Erythroblast (primary cell): ENCODE measurements at regions not wholly inside any gene's neighbourhood (a gene's known extent, or its start where the extent isn't known, plus 50 kb on each side); places are given as distances from the start of the nearest gene placed in this dataset.

Experiments
- GATA1 ChIP-seq: IDR thresholded peaks from 2 replicates; pipeline ENCODE4 v1.6.1; 2011; ENCODE audit warnings: low read depth, mild to moderate bottlenecking, control low read depth, low read length, moderate library complexity
- POLR2A ChIP-seq: IDR thresholded peaks from 2 replicates; pipeline ENCODE4 v1.6.1; 2011; ENCODE audit warnings: mild to moderate bottlenecking, low read length

DNA sequence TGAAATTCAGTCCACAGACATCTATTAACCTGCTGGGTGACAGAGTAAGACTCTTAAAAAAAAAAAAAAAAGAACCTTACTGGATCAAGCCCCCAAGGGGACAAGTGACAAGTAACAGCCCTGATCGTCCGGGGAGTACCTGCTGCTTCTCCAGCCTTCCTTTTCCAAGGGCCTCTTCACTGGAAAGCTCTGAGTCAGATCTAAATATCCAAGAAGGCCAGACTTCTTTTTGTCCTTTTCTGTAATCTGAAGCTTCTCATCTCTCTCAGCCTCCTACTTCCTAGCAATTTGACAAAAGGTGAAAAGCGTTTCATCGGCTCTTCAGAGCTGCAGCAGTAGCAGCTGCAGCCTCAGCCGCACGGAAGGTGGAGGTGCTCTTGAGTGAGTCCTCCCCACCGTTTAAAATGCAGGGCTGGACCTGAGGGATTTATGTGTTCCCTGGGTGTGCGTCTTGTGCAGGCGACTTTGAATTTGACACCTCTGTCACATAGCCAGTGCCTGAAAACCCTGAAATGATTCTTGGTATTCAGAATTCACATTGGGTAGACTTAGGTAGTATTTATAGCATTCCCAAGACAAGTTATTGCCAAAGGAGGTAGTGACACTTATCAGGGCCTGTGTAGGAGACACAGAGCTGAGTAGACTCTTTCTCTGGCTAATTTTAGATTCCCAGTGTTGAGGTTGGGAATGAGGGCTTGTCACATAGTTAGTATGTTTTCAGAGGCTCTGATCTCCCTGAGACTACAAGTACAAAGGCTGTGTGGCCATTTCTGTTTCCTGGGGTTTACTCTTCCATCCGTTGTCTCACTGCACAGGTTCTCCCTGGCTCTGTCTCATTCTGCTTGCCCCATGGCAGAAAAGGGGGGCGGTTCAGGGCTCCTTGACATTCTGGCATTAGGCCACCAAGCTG lies 291.2 kb upstream of the C2CD4B start:
- TF ChIP-seq POLR2A (no peak), GATA1 (no peak)
